Nephron progenitor cell (in vitro differentiated cells): ENCODE measurements at regions not wholly inside any gene's neighbourhood (a gene's known extent, or its start where the extent isn't known, plus 50 kb on each side); places are given as distances from the start of the nearest gene placed in this dataset.

Experiments
- DNase-seq: peaks from one replicate; pipeline ENCODE4 v3.0.0; 2021
- H3K27ac Mint-ChIP-seq: 2 replicates; pipeline ENCODE4 v1.8.0; 2021; ENCODE audit warnings: mild to moderate bottlenecking, moderate library complexity, mixed read lengths
- H3K27me3 Mint-ChIP-seq: 2 replicates; pipeline ENCODE4 v1.8.0; 2021; ENCODE audit warnings: mild to moderate bottlenecking, low read depth, mixed read lengths; ENCODE audit not compliant: poor library complexity
- H3K36me3 Mint-ChIP-seq: 2 replicates; pipeline ENCODE4 v1.8.0; 2021; ENCODE audit warnings: low read depth, mixed read lengths
- H3K4me1 Mint-ChIP-seq: 2 replicates; pipeline ENCODE4 v1.8.0; 2021; ENCODE audit warnings: mixed read lengths
- H3K4me3 Mint-ChIP-seq: 2 replicates; pipeline ENCODE4 v1.8.0; 2021; ENCODE audit warnings: mild to moderate bottlenecking, moderate library complexity, mixed read lengths
- H3K9me3 Mint-ChIP-seq: 2 replicates; pipeline ENCODE4 v1.8.0; 2021; ENCODE audit warnings: mild to moderate bottlenecking, moderate library complexity, mixed read lengths
- TF ChIP-seq, protein P1 (sequence below): fragments of 200-600 bp; sonication (generic); IDR thresholded peaks from 2 replicates; pipeline ENCODE4 v1.5.0; 2021; ENCODE audit warnings: antibody characterized with exemption

DNA sequence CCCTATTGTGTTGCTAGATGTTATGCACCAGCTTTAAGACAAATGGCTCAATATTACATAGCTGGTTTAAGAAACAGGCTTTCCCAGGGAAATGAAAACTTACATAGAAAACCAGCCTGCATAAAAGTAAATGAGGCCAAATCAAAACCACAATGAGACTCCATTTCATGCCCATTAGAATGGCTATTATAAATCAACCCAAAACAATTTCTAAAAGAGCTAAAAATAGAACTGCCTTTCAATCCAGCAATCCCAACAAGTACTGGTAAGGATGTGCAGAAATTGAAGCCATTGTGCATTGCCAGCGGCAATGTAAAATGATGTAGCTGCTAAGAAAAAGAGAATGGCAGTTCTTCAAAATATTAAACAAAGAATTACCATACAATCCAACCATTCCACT, 1170.0 kb upstream of the CDH9 start:
- TF ChIP-seq, protein P1, sequence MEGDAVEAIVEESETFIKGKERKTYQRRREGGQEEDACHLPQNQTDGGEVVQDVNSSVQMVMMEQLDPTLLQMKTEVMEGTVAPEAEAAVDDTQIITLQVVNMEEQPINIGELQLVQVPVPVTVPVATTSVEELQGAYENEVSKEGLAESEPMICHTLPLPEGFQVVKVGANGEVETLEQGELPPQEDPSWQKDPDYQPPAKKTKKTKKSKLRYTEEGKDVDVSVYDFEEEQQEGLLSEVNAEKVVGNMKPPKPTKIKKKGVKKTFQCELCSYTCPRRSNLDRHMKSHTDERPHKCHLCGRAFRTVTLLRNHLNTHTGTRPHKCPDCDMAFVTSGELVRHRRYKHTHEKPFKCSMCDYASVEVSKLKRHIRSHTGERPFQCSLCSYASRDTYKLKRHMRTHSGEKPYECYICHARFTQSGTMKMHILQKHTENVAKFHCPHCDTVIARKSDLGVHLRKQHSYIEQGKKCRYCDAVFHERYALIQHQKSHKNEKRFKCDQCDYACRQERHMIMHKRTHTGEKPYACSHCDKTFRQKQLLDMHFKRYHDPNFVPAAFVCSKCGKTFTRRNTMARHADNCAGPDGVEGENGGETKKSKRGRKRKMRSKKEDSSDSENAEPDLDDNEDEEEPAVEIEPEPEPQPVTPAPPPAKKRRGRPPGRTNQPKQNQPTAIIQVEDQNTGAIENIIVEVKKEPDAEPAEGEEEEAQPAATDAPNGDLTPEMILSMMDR = no peak
- no peaks in the 10 kb centered on the region for H3K9me3 Mint-ChIP-seq
- H3K27ac Mint-ChIP-seq = no peak overlapping the region
- no peaks in the 10 kb centered on the region for H3K36me3 Mint-ChIP-seq
- no peak overlapping the region for H3K4me3 Mint-ChIP-seq
- DNase-seq = no peak
- no peaks in the 10 kb centered on the region for H3K27me3 Mint-ChIP-seq
- H3K4me1 Mint-ChIP-seq = peaks cover 4% of the 10 kb centered on the region

DNA sequence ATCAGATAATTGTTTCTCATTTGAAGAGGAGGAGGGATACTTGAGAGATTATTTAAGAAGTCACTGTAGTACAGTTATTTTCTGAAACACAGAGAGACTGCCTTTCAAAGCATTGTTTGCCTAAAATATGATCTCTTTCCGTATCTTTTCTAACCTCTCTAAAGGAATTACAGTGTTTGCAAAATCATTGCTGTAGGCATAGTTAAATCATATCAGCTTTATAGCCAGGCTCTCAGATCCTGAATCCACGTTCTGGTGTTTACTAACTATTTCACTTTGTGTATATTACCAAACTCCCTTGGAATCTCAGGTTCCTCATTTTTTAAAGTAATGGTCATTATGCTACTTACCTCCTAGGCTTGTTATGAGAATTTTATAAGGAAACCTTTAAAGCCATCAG, 1151.6 kb upstream of the CDH9 start:
- Mint-ChIP-seq H3K27me3 (no peaks in the 10 kb centered on the region), H3K4me3 (no peak overlapping the region), H3K27ac (no peak overlapping the region), H3K4me1 (peaks cover 9% of the 10 kb centered on the region), H3K36me3 (no peaks in the 10 kb centered on the region), H3K9me3 (peaks cover 11% of the 10 kb centered on the region)
- no peak for DNase-seq
- TF ChIP-seq, protein P1 = no peak

DNA sequence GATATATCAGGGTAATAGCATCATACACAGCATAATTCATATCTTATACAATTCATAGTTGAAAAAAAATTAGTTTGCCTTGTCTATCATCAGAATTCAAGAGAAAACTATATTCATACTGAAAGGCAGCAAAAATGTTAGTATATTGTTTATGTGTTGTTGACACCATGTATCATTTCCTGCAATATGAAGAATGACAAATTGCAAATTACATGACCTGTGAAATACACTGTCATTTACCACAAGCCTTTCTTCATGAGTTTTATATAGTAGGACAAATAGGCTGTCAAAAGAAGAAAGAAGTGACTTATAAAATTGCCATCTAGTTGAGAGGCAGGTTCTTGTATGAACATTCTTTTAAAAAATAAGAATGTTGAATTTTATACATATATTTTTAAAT, 1136.3 kb upstream of the CDH9 start:
- no peak overlapping the region for H3K4me3 Mint-ChIP-seq
- no peaks in the 10 kb centered on the region for H3K27me3 Mint-ChIP-seq
- H3K36me3 Mint-ChIP-seq = no peaks in the 10 kb centered on the region
- TF ChIP-seq, protein P1 = no peak
- no peaks in the 10 kb centered on the region for H3K9me3 Mint-ChIP-seq
- no peaks in the 10 kb centered on the region for H3K4me1 Mint-ChIP-seq
- H3K27ac Mint-ChIP-seq = no peak overlapping the region
- DNase-seq = no peak

DNA sequence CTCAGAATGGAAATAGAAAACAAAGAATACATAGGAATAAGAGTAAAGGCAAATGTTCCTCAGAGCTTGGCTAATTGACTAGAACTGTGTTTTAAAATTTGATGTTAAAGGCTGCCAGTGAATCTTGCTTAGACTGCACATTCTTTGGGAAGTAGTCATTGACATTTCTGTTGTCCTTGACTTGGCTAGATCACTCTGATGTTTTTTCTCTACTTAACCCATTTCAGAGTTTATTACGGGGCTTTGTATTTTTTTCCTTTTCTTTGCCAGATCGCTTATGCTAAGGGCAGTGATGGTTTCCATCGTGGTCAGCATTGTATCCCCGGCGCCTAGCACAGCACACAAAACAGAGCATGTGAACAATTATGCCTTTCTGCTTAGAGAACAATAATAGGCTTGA, 1126.7 kb upstream of the CDH9 start:
- no peaks in the 10 kb centered on the region for H3K4me1 Mint-ChIP-seq
- TF ChIP-seq, protein P1 = no peak
- DNase-seq = no peak
- H3K27ac Mint-ChIP-seq = no peak overlapping the region
- H3K4me3 Mint-ChIP-seq = no peak overlapping the region
- no peaks in the 10 kb centered on the region for H3K9me3 Mint-ChIP-seq
- H3K36me3 Mint-ChIP-seq = no peaks in the 10 kb centered on the region
- H3K27me3 Mint-ChIP-seq = peaks cover 6% of the 10 kb centered on the region

DNA sequence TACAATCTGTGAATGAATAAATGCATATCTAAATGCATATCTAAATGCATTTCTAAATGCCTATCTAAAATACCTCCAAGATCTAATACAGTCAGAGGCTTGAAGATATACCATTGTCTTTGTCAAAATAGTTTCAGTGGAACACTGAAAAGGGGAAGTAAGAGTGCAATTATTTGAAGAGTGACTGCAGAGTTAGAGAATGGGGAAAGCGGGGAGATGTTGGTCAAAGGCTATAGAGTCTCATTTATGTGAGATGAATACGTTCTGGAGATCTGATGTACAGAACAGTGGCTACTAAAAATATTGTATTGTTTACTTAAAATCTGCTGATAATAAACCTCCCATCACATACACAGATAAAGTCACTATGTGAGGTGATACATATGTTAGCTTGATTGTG, 1126.2 kb upstream of the CDH9 start:
- H3K27me3 Mint-ChIP-seq = peaks cover 6% of the 10 kb centered on the region
- no peak overlapping the region for H3K4me3 Mint-ChIP-seq
- H3K36me3 Mint-ChIP-seq = no peaks in the 10 kb centered on the region
- H3K9me3 Mint-ChIP-seq = no peaks in the 10 kb centered on the region
- TF ChIP-seq, protein P1 = no peak
- DNase-seq = no peak
- H3K4me1 Mint-ChIP-seq = no peaks in the 10 kb centered on the region
- no peak overlapping the region for H3K27ac Mint-ChIP-seq

DNA sequence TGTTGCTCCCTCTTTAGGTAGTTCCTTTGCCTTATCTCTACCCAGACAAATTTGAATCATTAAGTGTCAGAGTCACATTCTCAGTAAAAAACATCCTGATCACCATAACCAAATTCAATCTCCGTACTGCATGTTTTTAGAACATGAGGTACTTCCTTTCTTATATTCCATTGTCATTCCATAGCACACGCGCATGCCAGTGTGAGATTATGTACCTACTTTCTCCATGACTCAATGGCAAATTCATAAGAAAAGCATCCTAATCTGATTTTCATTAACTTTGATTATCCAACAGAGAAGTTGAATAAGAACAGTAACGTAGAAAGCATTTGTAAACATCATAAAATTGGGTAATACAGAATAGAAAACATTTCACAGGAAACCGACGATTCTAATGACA, 1118.6 kb upstream of the CDH9 start:
- DNase-seq = no peak
- no peak overlapping the region for H3K4me3 Mint-ChIP-seq
- no peaks in the 10 kb centered on the region for H3K36me3 Mint-ChIP-seq
- H3K27me3 Mint-ChIP-seq = no peaks in the 10 kb centered on the region
- H3K27ac Mint-ChIP-seq = no peak overlapping the region
- TF ChIP-seq, protein P1 = no peak
- H3K9me3 Mint-ChIP-seq = no peaks in the 10 kb centered on the region
- no peaks in the 10 kb centered on the region for H3K4me1 Mint-ChIP-seq
